SK-N-MC (cell line): ENCODE measurements at regions not wholly inside any gene's neighbourhood (a gene's known extent, or its start where the extent isn't known, plus 50 kb on each side); places are given as distances from the start of the nearest gene placed in this dataset.
A peak's percentile ranks its signal among the peaks of the same experiment; 100 is the strongest.

Source experiments
- DNase-seq: peaks from one replicate; pipeline ENCODE4 v3.0.0-alpha.2; 2011; ENCODE audit warnings: low read depth, low spot score
- H3K27ac ChIP-seq: fragments of 200-600 bp; sonication (generic); 2 replicates; pipeline ENCODE4 v1.5.1; 2016; ENCODE audit warnings: mixed run types
- H3K36me3 ChIP-seq: fragments of 200-600 bp; sonication (generic); 2 replicates; pipeline ENCODE4 v1.6.1; 2017; ENCODE audit warnings: antibody characterized with exemption, low read length, mixed read lengths; ENCODE audit not compliant: insufficient read depth
- H3K4me3 ChIP-seq: fragments of 200-600 bp; sonication (generic); 2 replicates; pipeline ENCODE4 v1.5.1; 2016
- H3K9ac ChIP-seq: fragments of 200-600 bp; sonication (generic); 2 replicates; pipeline ENCODE4 v1.8.0; 2017; ENCODE audit warnings: mixed run types, mixed read lengths; ENCODE audit not compliant: insufficient read length
- H3K9me3 ChIP-seq: fragments of 200-600 bp; sonication (generic); 2 replicates; pipeline ENCODE4 v1.6.1; 2017; ENCODE audit warnings: low read depth, mild to moderate bottlenecking, antibody characterized with exemption, low read length, moderate library complexity, mixed read lengths
- EZH2 ChIP-seq: fragments of 200-600 bp; sonication (generic); IDR thresholded peaks from one replicate; pipeline ENCODE4 v1.6.1; 2017; ENCODE audit warnings: antibody characterized with exemption
- FOXP2 ChIP-seq: optimal IDR thresholded peaks from 2 replicates; pipeline ENCODE3; 2011; ENCODE audit warnings: mild to moderate bottlenecking, moderate library complexity; ENCODE audit not compliant: insufficient read depth; ENCODE audit errors: extremely low read length, control extremely low read depth
- POLR2AphosphoS5 ChIP-seq: IDR thresholded peaks from 2 replicates; pipeline ENCODE4 v1.6.1; 2012; ENCODE audit warnings: mild to moderate bottlenecking, low read depth, low read length, borderline replicate concordance

GRCh38 chr10:33579996-33580395, 245.5 kb upstream of the NRP1 start:
- no peaks in the 10 kb centered on the region for H3K36me3 ChIP-seq
- H3K9me3 ChIP-seq, result no peaks in the 10 kb centered on the region
- no peak overlapping the region for H3K9ac ChIP-seq
- H3K27ac ChIP-seq, result no peak overlapping the region
- no peak for DNase-seq
- no peak overlapping the region for H3K4me3 ChIP-seq
- TF ChIP-seq FOXP2 (no peak), POLR2AphosphoS5 (no peak), EZH2 (no peak)

DNA sequence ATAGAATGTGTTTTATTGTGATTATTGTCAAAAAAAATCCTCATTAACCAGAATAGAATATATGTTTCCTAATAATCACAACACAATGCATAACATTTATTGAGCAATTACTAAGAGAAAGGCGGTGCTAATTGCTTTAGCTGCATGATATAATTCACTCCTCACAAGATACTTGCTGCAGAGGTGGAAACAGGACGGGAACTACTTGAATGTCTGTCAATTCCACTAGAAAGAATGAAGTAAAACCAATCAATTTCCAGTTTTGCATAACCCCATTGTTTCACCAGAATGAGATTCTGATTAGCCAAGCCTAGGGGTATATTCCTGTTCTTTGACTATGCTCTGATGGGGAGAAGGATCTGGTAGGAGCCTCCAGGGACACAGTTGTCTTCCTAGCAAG, 239.1 kb upstream of the NRP1 start:
- no peak overlapping the region for H3K9ac ChIP-seq
- no peaks in the 10 kb centered on the region for H3K36me3 ChIP-seq
- no peak overlapping the region for H3K27ac ChIP-seq
- TF ChIP-seq FOXP2 (no peak), POLR2AphosphoS5 (no peak), EZH2 (no peak)
- no peak overlapping the region for H3K4me3 ChIP-seq
- no peak for DNase-seq
- no peaks in the 10 kb centered on the region for H3K9me3 ChIP-seq

DNA sequence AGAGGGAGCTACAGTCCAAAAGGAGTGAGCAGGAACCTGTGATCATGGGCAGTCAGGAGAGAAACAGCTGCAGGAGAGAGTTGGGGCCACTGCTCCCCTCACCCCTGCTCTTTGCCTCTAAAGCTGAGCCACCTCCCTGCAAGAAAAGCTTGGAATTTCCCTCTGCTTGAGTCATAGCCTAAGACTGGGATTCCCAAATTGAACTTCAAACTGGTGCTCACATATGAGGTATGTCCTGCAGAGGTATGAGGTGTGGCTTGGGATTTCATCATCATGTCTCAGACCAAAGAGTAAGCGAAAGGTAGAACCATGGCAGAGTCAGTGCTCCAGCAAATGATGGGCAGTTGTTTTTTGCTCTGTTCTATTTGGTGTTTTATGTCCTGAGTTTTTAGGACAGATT, 237.1 kb upstream of the NRP1 start:
- TF ChIP-seq EZH2 (no peak), FOXP2 (no peak), POLR2AphosphoS5 (no peak)
- Histone ChIP-seq H3K9me3 (no peaks in the 10 kb centered on the region), H3K27ac (no peak overlapping the region), H3K36me3 (no peaks in the 10 kb centered on the region), H3K9ac (no peak overlapping the region), H3K4me3 (no peak overlapping the region)
- DNase-seq, result no peak

GRCh38 chr10:33570495-33570894, 236.0 kb upstream of the NRP1 start:
- Histone ChIP-seq H3K9ac (no peak overlapping the region), H3K4me3 (no peak overlapping the region), H3K9me3 (no peaks in the 10 kb centered on the region), H3K27ac (no peak overlapping the region), H3K36me3 (no peaks in the 10 kb centered on the region)
- DNase-seq, result no peak
- TF ChIP-seq POLR2AphosphoS5, result no peak
- no peak for TF ChIP-seq FOXP2
- no peak for TF ChIP-seq EZH2

DNA sequence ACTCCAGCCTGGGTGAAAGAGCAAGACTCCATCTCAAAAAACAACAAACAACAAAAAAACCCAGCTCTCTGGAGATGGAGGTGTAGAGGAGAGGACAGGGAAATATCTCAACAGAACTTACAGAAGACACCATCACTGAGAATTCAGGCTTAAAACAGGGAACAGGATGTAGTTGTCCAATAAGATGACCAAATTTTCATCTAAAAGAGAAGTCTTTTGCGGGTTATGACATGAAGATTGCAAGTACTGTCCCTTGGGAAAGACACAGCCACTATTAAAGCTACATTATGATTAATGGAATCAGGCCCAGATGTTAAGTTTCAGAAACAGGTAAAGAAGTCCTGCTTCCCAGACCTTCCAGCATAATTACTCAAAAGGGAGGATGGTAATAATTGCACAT, 235.2 kb upstream of the NRP1 start:
- DNase-seq, result no peak
- H3K27ac ChIP-seq, result no peak overlapping the region
- H3K4me3 ChIP-seq, result no peak overlapping the region
- H3K9ac ChIP-seq, result no peak overlapping the region
- no peaks in the 10 kb centered on the region for H3K9me3 ChIP-seq
- TF ChIP-seq FOXP2 (no peak), POLR2AphosphoS5 (no peak), EZH2 (no peak)
- H3K36me3 ChIP-seq, result no peaks in the 10 kb centered on the region

DNA sequence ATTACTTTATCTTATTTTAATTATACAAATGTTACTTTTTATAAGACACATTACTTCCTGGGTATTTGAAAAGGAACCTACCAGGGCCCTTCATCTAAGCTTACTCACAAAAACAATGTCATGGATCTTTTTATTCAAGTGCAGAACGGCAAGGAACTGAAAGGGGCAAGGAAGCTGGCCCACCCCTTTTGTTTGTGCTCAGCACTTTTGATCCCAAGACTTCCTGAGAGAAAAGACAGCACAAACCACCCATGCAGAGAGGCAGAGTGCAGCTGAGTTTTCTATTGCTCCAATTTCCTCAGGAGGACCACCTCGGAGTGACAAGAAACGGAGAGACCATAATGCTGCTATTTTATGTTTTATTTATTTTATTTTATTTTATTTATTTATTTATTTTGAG, 232.0 kb upstream of the NRP1 start:
- Histone ChIP-seq H3K4me3 (no peak overlapping the region), H3K36me3 (no peaks in the 10 kb centered on the region), H3K27ac (no peak overlapping the region), H3K9ac (no peak overlapping the region), H3K9me3 (no peaks in the 10 kb centered on the region)
- DNase-seq, result no peak
- TF ChIP-seq EZH2 (no peak), POLR2AphosphoS5 (no peak), FOXP2 (no peak)

- no peaks in the 10 kb centered on the region for H3K36me3 ChIP-seq
- 0 out of 2 replicates have a peak overlapping the region, but pooled peaks have one; percentile 62 for H3K27ac ChIP-seq
- no peak for TF ChIP-seq EZH2
- TF ChIP-seq FOXP2, result no peak
- no peak for TF ChIP-seq POLR2AphosphoS5
- H3K9me3 ChIP-seq, result no peaks in the 10 kb centered on the region
- H3K4me3 ChIP-seq, result no peak overlapping the region
- no peak for DNase-seq
- no peak overlapping the region for H3K9ac ChIP-seq
Observed at GRCh38 chr10:33566001-33566400, 231.5 kb upstream of the NRP1 start.

GRCh38 chr10:33565231-33565630, 230.8 kb upstream of the NRP1 start:
- Histone ChIP-seq H3K27ac (peak overlapping the region; percentile 62; the same call in 1 of the 2 replicates), H3K9ac (no peak overlapping the region), H3K36me3 (no peaks in the 10 kb centered on the region), H3K9me3 (no peaks in the 10 kb centered on the region), H3K4me3 (no peak overlapping the region)
- DNase-seq, result no peak
- no peak for TF ChIP-seq EZH2
- no peak for TF ChIP-seq POLR2AphosphoS5
- no peak for TF ChIP-seq FOXP2

DNA sequence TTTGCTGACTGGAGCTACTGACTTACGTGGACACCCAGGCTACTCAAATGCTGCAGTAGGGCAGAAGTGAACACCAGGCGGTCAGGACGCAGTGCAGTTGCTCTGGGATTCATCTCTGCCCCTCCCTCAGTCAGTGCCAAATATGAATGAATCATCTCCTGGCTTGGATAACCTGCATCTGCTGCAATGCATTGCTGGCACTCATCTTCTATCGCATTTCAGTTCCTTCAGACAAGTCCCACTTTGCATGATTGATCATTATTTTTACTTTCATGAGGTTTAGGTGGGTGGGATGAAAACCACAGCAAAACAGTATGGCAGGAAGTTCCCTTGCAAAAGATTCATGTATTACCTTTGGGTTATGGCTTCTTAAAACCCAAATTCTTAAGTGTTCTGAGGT, 224.6 kb upstream of the NRP1 start:
- Histone ChIP-seq H3K4me3 (no peak overlapping the region), H3K36me3 (no peaks in the 10 kb centered on the region), H3K27ac (no peak overlapping the region), H3K9ac (no peak overlapping the region), H3K9me3 (no peaks in the 10 kb centered on the region)
- no peak for DNase-seq
- no peak for TF ChIP-seq POLR2AphosphoS5
- no peak for TF ChIP-seq EZH2
- no peak for TF ChIP-seq FOXP2

GRCh38 chr10:33557313-33557712, 222.8 kb upstream of the NRP1 start:
- H3K27ac ChIP-seq, result no peak overlapping the region
- DNase-seq, result no peak
- no peaks in the 10 kb centered on the region for H3K9me3 ChIP-seq
- no peak overlapping the region for H3K4me3 ChIP-seq
- H3K9ac ChIP-seq, result no peak overlapping the region
- TF ChIP-seq FOXP2 (no peak), POLR2AphosphoS5 (no peak), EZH2 (no peak)
- no peaks in the 10 kb centered on the region for H3K36me3 ChIP-seq
